ENCODE measurements at regions not wholly inside any gene's neighbourhood (a gene's known extent, or its start where the extent isn't known, plus 50 kb on each side); places are given as distances from the start of the nearest gene placed in this dataset.

- peak in 1 of 2 donors; percentile 11 for DNase-seq
- Histone ChIP-seq H3K27me3 (no peaks in the 10 kb centered on the region), H3K36me3 (no peaks in the 10 kb centered on the region), H3K4me3 (no peak overlapping the region), H3K9me3 (no peaks in the 10 kb centered on the region), H3K27ac (no peak overlapping the region), H3K4me1 (no peaks in the 10 kb centered on the region)
- intact Hi-C loops (cut with DNase I; ENCODE audit: low total_unique reads): no loop called here
- no peak for TF ChIP-seq POLR2A (IDR thresholded peaks at IDR 0.05)
- no peak for TF ChIP-seq POLR2AphosphoS5 (IDR thresholded peaks at IDR 0.05)
- TF ChIP-seq EP300 (IDR thresholded peaks at IDR 0.05): no peak
- no peak for TF ChIP-seq CTCF (IDR thresholded peaks at IDR 0.05)
- WGBS, 5 donors: 73 to 88% (median 81%) methylated on average over 1 of the region's 1 CpG
Measured at GRCh38 chr21:27648560-27648959, 681.7 kb upstream of the ADAMTS5 start.

- no peak for DNase-seq
- H3K9me3 ChIP-seq: no peaks in the 10 kb centered on the region
- no peaks in the 10 kb centered on the region for H3K36me3 ChIP-seq
- no peak overlapping the region for H3K4me3 ChIP-seq
- intact Hi-C loops (cut with DNase I; ENCODE audit: low total_unique reads): no loop called here
- TF ChIP-seq POLR2AphosphoS5 (IDR thresholded peaks at IDR 0.05): no peak
- no peak for TF ChIP-seq POLR2A (IDR thresholded peaks at IDR 0.05)
- no peak for TF ChIP-seq EP300 (IDR thresholded peaks at IDR 0.05)
- no peak for TF ChIP-seq CTCF (IDR thresholded peaks at IDR 0.05)
- no peak overlapping the region for H3K27ac ChIP-seq
- no peaks in the 10 kb centered on the region for H3K4me1 ChIP-seq
- no peaks in the 10 kb centered on the region for H3K27me3 ChIP-seq
- WGBS, 5 donors: 47 to 67% (median 54%) methylated on average over 3 of the region's 3 CpGs
Measured at GRCh38 chr21:27647921-27648320, 681.0 kb upstream of the ADAMTS5 start.

- Histone ChIP-seq H3K4me3 (no peak overlapping the region), H3K36me3 (no peaks in the 10 kb centered on the region), H3K4me1 (no peaks in the 10 kb centered on the region), H3K27me3 (no peaks in the 10 kb centered on the region), H3K27ac (no peak overlapping the region), H3K9me3 (no peaks in the 10 kb centered on the region)
- TF ChIP-seq POLR2AphosphoS5 (IDR thresholded peaks at IDR 0.05) (no peak), POLR2A (IDR thresholded peaks at IDR 0.05) (no peak), EP300 (IDR thresholded peaks at IDR 0.05) (no peak), CTCF (IDR thresholded peaks at IDR 0.05) (no peak)
- DNase-seq: no peak
- 26 to 49% (median 40%) methylated on average over 3 of the region's 3 CpGs for WGBS, 5 donors
- intact Hi-C loops (cut with DNase I; ENCODE audit: low total_unique reads): no loop called here
Measured at GRCh38 chr21:27647401-27647800, 680.5 kb upstream of the ADAMTS5 start.

GRCh38 chr21:27646691-27647090 lies 679.8 kb upstream of the ADAMTS5 start:
- Histone ChIP-seq H3K9me3 (no peaks in the 10 kb centered on the region), H3K4me1 (no peaks in the 10 kb centered on the region), H3K4me3 (no peak overlapping the region), H3K27me3 (no peaks in the 10 kb centered on the region), H3K36me3 (no peaks in the 10 kb centered on the region), H3K27ac (no peak overlapping the region)
- intact Hi-C loops (cut with DNase I; ENCODE audit: low total_unique reads): no loop called here
- TF ChIP-seq POLR2A (IDR thresholded peaks at IDR 0.05) (no peak), POLR2AphosphoS5 (IDR thresholded peaks at IDR 0.05) (no peak), EP300 (IDR thresholded peaks at IDR 0.05) (no peak), CTCF (IDR thresholded peaks at IDR 0.05) (no peak)
- no peak for DNase-seq
